Upper lobe of left lung (tissue), 6 donors: ENCODE measurements at regions not wholly inside any gene's neighbourhood (a gene's known extent, or its start where the extent isn't known, plus 50 kb on each side); places are given as distances from the start of the nearest gene placed in this dataset.

Experiments used
- ATAC-seq, 2 donors: fragments of 200-7000 bp; cut with Tn5 transposase; one replicate each; pipeline ENCODE4 v1.9.1; 2022; ENCODE audit warnings: mild to moderate bottlenecking in 2 of 2, moderate library complexity in 2 of 2; ENCODE audit not compliant: low FRiP score in 2 of 2
- DNase-seq, 2 donors: peaks; one replicate each; pipeline ENCODE4 v3.0.0-alpha.2; 2019 to 2020
- H3K27ac ChIP-seq, 4 donors: fragments of 200-600 bp; sonication (generic); one replicate each; pipeline ENCODE4 v1.5.1; 2016 to 2019
- H3K27me3 ChIP-seq, 4 donors: fragments of 200-600 bp; sonication (generic); one replicate each; pipeline ENCODE4 v1.5.1; 2017 to 2019
- H3K36me3 ChIP-seq, 4 donors: fragments of 200-600 bp; sonication (generic); one replicate each; pipeline ENCODE4 v1.5.1; 2016 to 2019
- H3K4me1 ChIP-seq, 4 donors: fragments of 200-600 bp; sonication (generic); one replicate each; pipeline ENCODE4 v1.5.1; 2018 to 2019
- H3K4me3 ChIP-seq, 4 donors: fragments of 200-600 bp; sonication (generic); one replicate each; pipeline ENCODE4 v1.5.1; 2017 to 2019; ENCODE audit warnings: mild to moderate bottlenecking in 2 of 4, moderate library complexity in 1 of 4
- H3K9me3 ChIP-seq, 4 donors: fragments of 200-600 bp; sonication (generic); one replicate each; pipeline ENCODE4 v1.5.1; 2018 to 2019
- CTCF ChIP-seq, 6 experiments: fragments of 450-650 bp in 4 of 6; fragments of 200-600 bp in 2 of 6; sonication (generic) in 2 of 6; IDR thresholded peaks; one replicate each; pipeline ENCODE4 v1.5.1; 2016 to 2019; ENCODE audit warnings: antibody characterized with exemption in 6 of 6
- EP300 ChIP-seq, 4 donors: sonication (generic); formaldehyde crosslinking; IDR thresholded peaks; one replicate each; pipeline ENCODE4 v1.5.1; 2017; ENCODE audit warnings: antibody characterized with exemption in 4 of 4, control low read depth in 2 of 4
- POLR2A ChIP-seq, 4 donors: fragments of 450-650 bp; IDR thresholded peaks; one replicate each; pipeline ENCODE4 v1.5.1; 2016 to 2017; ENCODE audit warnings: antibody characterized with exemption in 4 of 4, mild to moderate bottlenecking in 2 of 4
- POLR2AphosphoS5 ChIP-seq, 2 donors: sonication (generic); formaldehyde crosslinking; IDR thresholded peaks; one replicate each; pipeline ENCODE4 v1.5.1; 2017; ENCODE audit warnings: antibody characterized with exemption in 2 of 2
- whole genome bisulfite sequencing, 2 donors: methylation state at CpG; one replicate each; pipeline ENCODE4 v1.1.5; 2017 to 2018; 5-methylcytosine and 5-hydroxymethylcytosine counted together
- donor health status: DM: no; HTN: no; CAD: no; lungs with moderate emphysema.
- donor health status: DM: no; HTN: yes; CAD: no; lungs with severe emphysema.

GRCh38 chr5:29307478-29307877 is 1886.0 kb upstream of the CDH6 start:
- TF ChIP-seq POLR2A (IDR thresholded peaks at IDR 0.05) (no peak), POLR2AphosphoS5 (IDR thresholded peaks at IDR 0.05) (no peak), CTCF (IDR thresholded peaks at IDR 0.05) (no peak), EP300 (IDR thresholded peaks at IDR 0.05) (no peak)
- no peak for DNase-seq
- no peaks in the 10 kb centered on the region for H3K36me3 ChIP-seq
- no peaks in the 10 kb centered on the region for H3K9me3 ChIP-seq
- 63 to 75% methylated on average over 3 of the region's 3 CpGs for WGBS, 2 donors
- ATAC-seq, result no peak
- H3K4me1 ChIP-seq, result no peaks in the 10 kb centered on the region
- no peaks in the 10 kb centered on the region for H3K27me3 ChIP-seq
- H3K4me3 ChIP-seq, result no peak overlapping the region
- no peak overlapping the region for H3K27ac ChIP-seq

GRCh38 chr5:29304545-29304944 is 1888.9 kb upstream of the CDH6 start:
- ATAC-seq, result no peak
- 78 to 85% methylated on average over 3 of the region's 3 CpGs for WGBS, 2 donors
- TF ChIP-seq POLR2A (IDR thresholded peaks at IDR 0.05) (no peak), CTCF (IDR thresholded peaks at IDR 0.05) (no peak), EP300 (IDR thresholded peaks at IDR 0.05) (no peak), POLR2AphosphoS5 (IDR thresholded peaks at IDR 0.05) (no peak)

GRCh38 chr5:29296548-29296947 is 1896.9 kb upstream of the CDH6 start:
- ATAC-seq (no peak), DNase-seq (peak in 1 of 2 donors; percentile 69)
- no peaks in the 10 kb centered on the region for H3K27me3 ChIP-seq
- H3K27ac ChIP-seq, result no peak overlapping the region
- no peak overlapping the region for H3K4me3 ChIP-seq
- no peaks in the 10 kb centered on the region for H3K4me1 ChIP-seq
- peaks cover 0 to 11% (median 0%) of the 10 kb centered on the region in 4 donors for H3K9me3 ChIP-seq
- no peak for TF ChIP-seq CTCF (IDR thresholded peaks at IDR 0.05)
- TF ChIP-seq POLR2A (IDR thresholded peaks at IDR 0.05), result no peak
- no peak for TF ChIP-seq EP300 (IDR thresholded peaks at IDR 0.05)
- TF ChIP-seq POLR2AphosphoS5 (IDR thresholded peaks at IDR 0.05), result no peak
- 92 to 95% methylated on average over 11 to 18 of the region's 21 CpGs for WGBS, 2 donors
- H3K36me3 ChIP-seq, result no peaks in the 10 kb centered on the region

More at GRCh38 chr5:29304545-29304944, 1888.9 kb upstream of the CDH6 start:
- H3K36me3 ChIP-seq, result no peaks in the 10 kb centered on the region
- H3K27me3 ChIP-seq, result no peaks in the 10 kb centered on the region
- no peak overlapping the region for H3K27ac ChIP-seq
- H3K4me1 ChIP-seq, result no peaks in the 10 kb centered on the region
- no peak overlapping the region for H3K4me3 ChIP-seq
- H3K9me3 ChIP-seq, result no peaks in the 10 kb centered on the region
- DNase-seq, result no peak

- Histone ChIP-seq H3K4me3 (no peak overlapping the region), H3K9me3 (no peaks in the 10 kb centered on the region), H3K36me3 (no peaks in the 10 kb centered on the region), H3K4me1 (no peaks in the 10 kb centered on the region), H3K27me3 (no peaks in the 10 kb centered on the region), H3K27ac (no peak overlapping the region)
- no peak for DNase-seq
- ATAC-seq, result no peak
- no peak for TF ChIP-seq CTCF (IDR thresholded peaks at IDR 0.05)
- TF ChIP-seq POLR2A (IDR thresholded peaks at IDR 0.05), result no peak
- no peak for TF ChIP-seq POLR2AphosphoS5 (IDR thresholded peaks at IDR 0.05)
- TF ChIP-seq EP300 (IDR thresholded peaks at IDR 0.05), result no peak
- 73 to 75% methylated on average over 2 of the region's 2 CpGs for WGBS, 2 donors
These were observed 1915.8 kb upstream of the CDH6 start for GRCh38 chr5:29277642-29278041.

- no peak overlapping the region for H3K27ac ChIP-seq
- TF ChIP-seq EP300 (IDR thresholded peaks at IDR 0.05) (no peak), POLR2AphosphoS5 (IDR thresholded peaks at IDR 0.05) (no peak), POLR2A (IDR thresholded peaks at IDR 0.05) (no peak), CTCF (IDR thresholded peaks at IDR 0.05) (no peak)
- H3K27me3 ChIP-seq, result no peaks in the 10 kb centered on the region
- no peak overlapping the region for H3K4me3 ChIP-seq
- DNase-seq (no peak), ATAC-seq (no peak)
- H3K4me1 ChIP-seq, result no peaks in the 10 kb centered on the region
- no peaks in the 10 kb centered on the region for H3K36me3 ChIP-seq
- H3K9me3 ChIP-seq, result no peaks in the 10 kb centered on the region
- 83 to 97% methylated on average over 1 of the region's 1 CpG for WGBS, 2 donors
These were observed 1917.1 kb upstream of the CDH6 start for GRCh38 chr5:29276371-29276770.
